Raji (cell line): ENCODE measurements at regions not wholly inside any gene's neighbourhood (a gene's known extent, or its start where the extent isn't known, plus 50 kb on each side); places are given as distances from the start of the nearest gene placed in this dataset.

Experiments used
- POLR2A ChIP-seq: IDR thresholded peaks from 2 replicates; pipeline ENCODE4 v1.6.1; 2011; ENCODE audit warnings: low read depth, low read length, control low read depth; ENCODE audit not compliant: insufficient read depth

- no peak for TF ChIP-seq POLR2A
Observed at GRCh38 chr5:14006823-14007520, 62.5 kb upstream of the DNAH5 start.

GRCh38 chr5:14004598-14005394, 60.3 kb upstream of the DNAH5 start:
- TF ChIP-seq POLR2A = no peak

GRCh38 chr5:14003936-14004335, 59.4 kb upstream of the DNAH5 start:
- TF ChIP-seq POLR2A = no peak

- TF ChIP-seq POLR2A = no peak
Observed at GRCh38 chr5:14003513-14003912, 59.0 kb upstream of the DNAH5 start.

GRCh38 chr5:13998254-13998653, 53.8 kb upstream of the DNAH5 start:
- TF ChIP-seq POLR2A = no peak

GRCh38 chr5:13997514-13997913, 53.0 kb upstream of the DNAH5 start:
- TF ChIP-seq POLR2A = no peak

- TF ChIP-seq POLR2A = no peak
Observed at GRCh38 chr5:13994621-13995253, 50.2 kb upstream of the DNAH5 start.
